HG03064 (cell line): ENCODE measurements at regions not wholly inside any gene's neighbourhood (a gene's known extent, or its start where the extent isn't known, plus 50 kb on each side); places are given as distances from the start of the nearest gene placed in this dataset.
"Not testable (repeated sequence)": the region's sequence is repeated elsewhere in the genome, so short reads cannot be mapped to it uniquely, and the experiment has no call there.

Experiments
- ATAC-seq: cut with Tn5 transposase; IDR thresholded peaks from one replicate; pipeline ENCODE4 v1.9.1; 2021; ENCODE audit warnings: low read depth; ENCODE audit not compliant: unreplicated experiment

GRCh38 chr9:107810461-107810961 is 320.9 kb upstream of the KLF4 start:
- ATAC-seq = no peak

DNA sequence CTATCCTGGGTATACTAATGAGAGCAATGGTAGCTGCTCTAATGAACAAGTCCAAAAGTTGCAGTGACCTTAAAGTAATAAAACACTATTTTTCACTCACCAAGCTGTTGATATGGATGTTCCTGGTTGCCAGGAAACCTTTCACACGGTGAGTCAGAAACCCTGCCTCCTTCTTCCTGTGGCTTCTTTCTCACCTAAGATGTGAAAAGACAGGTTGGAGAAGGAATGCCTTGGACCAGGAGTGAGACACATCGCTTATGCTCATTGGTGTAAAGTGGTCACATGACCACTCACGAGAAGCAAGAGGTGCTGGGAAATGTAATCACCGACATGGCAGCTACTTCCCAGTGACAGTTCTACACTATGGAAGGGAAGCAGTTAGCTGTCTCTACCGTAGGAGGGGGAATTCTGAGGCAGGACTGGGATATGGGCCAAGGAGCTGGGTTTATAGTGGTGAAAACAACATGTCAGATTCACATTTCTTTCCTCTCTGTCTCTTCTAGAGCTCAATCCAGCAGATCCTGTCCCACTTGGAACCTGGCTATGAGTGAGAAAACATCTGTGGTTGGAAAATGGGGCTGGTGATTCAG is 320.4 kb upstream of the KLF4 start:
- ATAC-seq = no peak

DNA sequence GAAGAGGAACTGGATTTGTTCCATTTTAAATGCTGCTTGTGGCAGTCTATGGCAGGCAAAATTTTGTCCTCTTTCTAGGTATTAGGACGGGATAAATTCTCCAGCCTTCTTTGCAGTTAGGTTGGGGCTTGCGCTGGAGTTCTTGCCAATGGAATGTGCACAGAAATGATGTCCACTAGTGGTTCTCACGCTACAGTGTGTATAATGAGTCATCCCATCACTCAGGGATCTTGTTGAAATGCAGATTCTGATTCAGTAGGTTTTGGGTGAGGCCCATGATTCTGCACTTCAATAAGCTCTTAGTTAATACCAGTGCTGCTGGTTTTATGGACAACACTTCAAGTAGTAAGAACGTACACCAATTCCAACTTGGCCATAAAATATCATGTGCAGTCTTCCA is 317.6 kb upstream of the KLF4 start:
- ATAC-seq = no peak

GRCh38 chr9:107805201-107805600 is 315.6 kb upstream of the KLF4 start:
- no peak for ATAC-seq

GRCh38 chr9:107794259-107794658 is 304.7 kb upstream of the KLF4 start:
- no peak for ATAC-seq

DNA sequence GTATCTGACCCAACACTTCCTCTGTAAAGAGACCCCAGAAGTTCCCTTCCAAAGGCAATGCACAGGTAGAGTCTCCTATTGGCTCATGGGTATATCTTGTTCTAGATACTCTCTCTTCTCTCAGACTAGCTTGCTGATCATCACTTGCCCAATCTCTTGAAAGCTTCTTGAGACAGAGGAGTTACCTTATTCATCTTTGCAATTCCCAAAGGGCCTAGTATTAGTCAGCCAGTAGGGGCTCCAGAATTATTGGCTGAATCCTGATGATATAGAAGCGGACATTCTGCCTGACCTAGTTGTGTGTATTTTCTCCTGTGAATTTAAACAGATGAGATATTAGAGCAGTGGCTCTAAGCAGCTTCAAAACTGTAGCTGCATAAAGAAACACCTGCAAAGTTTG is 304.0 kb upstream of the KLF4 start:
- ATAC-seq = no peak

DNA sequence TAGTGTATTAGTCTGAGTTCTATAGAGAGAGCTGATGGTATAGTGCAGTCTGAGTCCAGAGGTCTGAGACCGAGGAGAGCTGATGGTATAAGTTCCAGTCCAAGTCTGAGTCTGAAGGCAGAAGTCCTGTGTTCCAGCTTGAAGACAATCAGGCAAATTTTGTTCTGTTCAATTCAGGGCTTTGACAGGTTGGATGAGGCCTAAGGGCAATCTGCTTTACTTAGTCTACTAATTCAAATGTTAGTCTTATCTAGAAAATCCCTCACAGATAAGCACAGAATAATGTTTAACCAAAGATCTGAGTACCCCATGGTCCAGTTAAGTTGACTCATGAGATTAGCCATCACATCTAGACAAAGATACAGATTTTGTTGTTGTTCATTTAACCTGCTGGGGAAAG is 303.0 kb upstream of the KLF4 start:
- no peak for ATAC-seq

GRCh38 chr9:107792006-107792405 is 302.4 kb upstream of the KLF4 start:
- ATAC-seq = no peak

- no peak for ATAC-seq
Observed at GRCh38 chr9:107789001-107789700, 299.6 kb upstream of the KLF4 start.

DNA sequence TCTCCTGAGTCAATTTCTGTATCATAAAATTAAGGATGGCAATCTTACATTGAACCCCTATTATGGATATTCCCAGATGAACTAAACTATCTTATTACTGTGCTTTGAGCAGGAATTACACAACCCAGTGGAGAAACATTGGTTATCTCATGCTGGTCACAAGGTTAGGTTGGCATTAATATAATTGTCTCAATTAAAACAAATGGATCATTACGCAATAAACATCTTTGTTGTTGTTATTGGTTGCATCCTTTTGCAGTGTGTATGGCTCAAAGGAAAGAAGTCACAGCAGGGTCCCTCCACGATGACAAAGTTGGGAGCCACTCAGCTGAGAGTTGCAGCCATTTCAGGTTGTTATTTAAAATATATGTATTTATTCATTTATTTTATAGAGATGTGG is 297.0 kb upstream of the KLF4 start:
- ATAC-seq = no peak

DNA sequence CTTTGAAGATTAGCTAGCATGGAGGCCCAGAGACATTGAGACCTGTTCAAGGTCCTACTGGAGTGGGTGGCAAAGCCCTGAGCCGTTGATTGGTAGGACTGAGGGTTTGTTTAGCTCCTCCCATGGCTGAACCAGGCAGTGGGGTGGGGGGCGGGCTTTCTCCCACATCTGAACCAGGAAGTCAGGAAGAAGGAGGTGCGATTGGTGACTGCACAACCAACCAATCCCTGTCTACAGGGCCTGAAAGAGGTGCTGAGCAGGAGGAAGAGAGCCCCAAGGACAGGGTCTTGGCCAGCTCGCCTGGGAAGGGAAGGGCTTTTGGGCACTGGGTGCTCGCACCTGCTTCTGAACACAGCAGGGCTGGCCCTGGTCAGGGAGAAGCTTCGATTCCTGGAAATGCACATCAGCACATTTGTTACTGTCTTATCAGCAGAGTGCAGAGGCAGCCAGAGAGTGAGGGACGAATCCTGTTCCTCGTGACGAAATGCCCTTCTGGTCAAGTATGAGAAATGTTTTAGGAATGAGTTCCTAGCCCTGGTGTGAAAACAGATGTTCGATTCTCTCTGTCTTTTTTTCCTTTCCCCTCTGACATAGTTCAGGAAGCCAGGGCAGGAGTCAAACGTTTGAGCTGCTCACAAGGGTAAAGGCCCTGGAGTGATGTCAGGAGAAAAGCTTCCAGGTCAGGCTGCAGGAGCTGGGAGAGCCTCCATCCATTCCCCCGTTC is 294.8 kb upstream of the KLF4 start:
- ATAC-seq = no peak

DNA sequence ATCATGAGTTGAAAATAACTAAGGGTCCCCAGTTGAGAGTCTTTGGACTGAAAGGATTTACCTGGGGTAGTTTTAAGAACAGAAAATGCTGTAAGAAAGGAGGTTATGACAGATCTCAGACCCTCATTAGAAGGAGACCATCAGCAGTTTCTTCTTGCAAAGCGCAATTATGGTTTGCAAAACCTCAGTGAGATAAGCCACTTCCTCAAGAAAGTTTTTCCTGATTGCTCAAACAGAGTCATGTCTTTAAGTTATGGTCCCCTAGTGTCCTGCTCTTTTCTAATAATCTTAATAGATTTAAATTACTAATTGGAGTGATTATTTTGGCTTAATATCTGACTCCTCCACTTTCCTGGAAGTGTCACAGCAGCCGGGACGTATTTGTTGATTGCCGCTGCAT is 293.2 kb upstream of the KLF4 start:
- no peak for ATAC-seq

DNA sequence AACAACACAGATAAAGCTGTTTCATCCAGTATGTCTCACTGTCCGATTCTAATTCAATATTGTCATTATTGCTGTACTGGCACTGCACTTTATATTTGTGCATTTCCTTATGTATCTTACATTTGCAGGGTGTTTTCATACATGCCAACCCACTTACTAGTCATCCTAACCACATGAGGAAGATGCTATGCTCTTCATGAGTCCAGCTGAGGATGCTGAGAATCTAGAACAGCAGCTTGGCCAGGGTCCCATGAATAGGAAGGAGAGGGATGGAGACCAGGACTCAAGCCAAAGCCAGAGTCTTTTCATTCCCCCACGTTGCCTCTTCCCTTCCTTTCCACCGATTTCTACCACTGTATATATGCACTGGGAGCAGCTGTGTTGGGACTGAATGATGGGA is 292.8 kb upstream of the KLF4 start:
- ATAC-seq = no peak

DNA sequence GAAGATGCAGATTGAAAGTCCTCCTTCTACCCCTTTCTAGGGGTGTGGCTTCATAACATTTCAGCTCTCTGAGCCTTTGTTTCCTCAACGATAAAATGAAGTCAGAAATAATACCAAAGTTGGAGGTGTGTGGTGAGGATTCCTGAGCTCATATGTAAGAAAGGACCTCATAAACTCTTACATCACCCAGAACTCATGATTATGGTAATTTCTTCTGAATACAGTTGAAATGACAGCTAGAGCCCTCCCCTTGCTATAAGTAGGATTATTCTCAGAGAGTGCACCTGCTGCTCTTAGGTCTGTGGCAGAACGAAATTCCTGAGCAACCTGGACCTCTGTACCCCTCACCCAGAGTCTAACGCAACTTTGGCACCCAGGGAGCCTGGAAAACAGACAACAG is 291.4 kb upstream of the KLF4 start:
- no peak for ATAC-seq

DNA sequence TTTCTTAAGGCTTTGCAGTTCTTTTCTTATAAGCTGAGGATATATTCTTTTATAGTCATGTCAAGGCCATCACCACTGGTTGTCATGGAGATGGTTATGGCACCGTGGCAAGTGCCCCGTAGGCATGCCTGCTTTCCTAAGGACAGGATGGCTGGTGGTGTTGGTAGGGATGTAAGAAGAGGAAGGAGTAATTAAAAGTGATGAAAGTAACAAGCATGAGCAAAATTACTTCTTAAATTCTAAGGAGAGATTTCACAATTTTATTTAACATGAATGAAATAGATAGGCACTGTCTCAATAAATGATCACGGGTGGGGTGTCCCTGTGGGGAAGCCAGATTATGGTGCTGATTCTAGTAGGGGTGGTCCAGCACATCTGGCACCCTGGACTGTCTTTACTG is 290.2 kb upstream of the KLF4 start:
- ATAC-seq = no peak

DNA sequence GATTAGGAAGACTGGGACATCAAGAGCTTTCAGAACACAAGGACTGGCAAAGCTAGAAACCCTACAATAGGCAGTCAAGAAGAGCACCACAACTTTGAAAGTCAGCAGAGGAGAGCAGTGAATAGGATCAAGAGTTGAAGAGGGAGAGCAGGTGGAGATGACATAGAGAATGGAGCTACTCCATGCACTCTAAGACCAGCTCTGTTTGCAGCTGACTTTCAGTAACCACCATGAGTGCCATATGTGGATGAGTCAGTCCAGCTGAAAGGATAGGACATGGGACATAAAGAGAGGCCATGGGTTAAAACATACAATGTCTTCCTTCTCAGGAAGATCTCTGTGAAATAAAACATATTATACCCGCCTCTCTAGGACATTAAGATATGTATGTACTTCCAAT is 289.1 kb upstream of the KLF4 start:
- ATAC-seq = no peak

- not testable (repeated sequence) for ATAC-seq
Observed at GRCh38 chr9:107774099-107774498, 284.5 kb upstream of the KLF4 start.

DNA sequence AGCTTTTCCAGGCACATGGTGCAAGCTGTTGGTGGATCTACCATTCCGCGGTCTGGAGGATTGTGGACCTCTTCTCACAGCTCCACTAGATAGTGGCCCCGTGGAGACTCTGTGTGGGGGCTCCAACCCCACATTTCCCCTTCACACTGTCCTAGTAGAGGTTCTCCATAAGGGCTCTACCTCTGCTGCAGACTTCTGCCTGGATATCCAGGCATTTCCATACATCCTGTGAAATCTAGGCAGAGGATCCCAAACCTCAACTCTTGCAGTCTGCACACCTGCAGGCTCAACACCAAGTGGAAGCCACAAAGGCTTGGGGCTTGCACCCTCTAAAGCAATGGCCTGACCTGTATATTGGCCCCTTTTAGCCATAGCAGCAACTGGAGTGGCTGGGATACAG is 283.4 kb upstream of the KLF4 start:
- ATAC-seq = no peak

GRCh38 chr9:107770716-107771115 is 281.1 kb upstream of the KLF4 start:
- ATAC-seq = no peak

DNA sequence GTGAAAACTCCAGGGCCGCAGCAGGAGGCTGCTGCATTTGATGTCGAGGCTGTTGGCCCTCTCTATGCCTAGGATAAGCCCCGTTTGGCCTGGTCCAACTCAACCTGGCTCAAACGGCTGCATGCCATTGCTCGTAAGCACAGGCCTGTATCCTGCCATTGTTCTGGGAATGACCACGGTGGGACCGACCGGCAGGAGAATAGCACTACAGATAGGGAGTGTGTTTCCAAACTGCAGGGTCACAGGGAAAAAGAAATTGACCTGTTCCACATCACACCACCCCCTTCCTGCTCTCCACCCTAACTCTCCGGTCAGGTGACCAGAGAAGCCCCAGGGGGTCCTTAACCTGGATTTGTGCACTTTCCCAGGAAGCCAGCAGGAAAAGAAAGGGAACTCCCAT is 278.7 kb upstream of the KLF4 start:
- ATAC-seq = no peak

DNA sequence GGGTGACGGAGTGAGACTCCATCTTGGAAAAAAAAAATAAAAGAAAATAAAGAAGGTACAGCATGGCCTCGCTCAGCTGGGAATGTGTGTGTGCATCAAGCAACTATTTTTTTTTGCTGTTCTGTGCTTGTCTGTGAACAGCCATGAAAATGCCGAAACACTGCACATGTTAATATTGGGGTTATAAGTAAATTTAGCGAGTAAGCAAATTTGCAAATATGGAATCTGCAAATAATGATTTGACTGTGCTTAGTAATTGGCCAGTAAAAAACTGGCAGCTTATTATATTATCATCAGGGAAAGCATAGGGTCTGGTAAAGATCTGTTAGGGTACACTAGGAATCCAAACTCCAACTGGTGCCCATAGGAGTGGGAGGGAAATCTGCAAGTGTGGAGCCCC is 278.1 kb upstream of the KLF4 start:
- no peak for ATAC-seq

DNA sequence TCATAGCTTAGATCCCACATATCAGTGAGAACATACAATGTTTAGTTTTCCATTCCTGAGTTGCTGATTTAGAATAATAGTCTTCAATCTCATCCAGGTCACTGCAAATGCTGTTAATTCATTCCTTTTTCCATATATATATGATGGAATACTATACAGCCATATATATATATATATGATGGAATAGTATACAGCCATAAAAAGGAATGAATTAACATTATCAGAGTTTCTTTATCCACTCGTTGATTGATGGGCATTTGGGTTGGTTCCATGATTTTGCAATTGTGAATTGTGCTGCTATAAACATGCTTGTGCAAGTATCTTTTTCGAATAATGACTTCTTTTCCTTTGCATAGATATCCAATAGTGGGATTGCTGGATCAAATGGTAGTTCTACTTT is 273.9 kb upstream of the KLF4 start:
- not testable (repeated sequence) for ATAC-seq
